ENCODE measurements at regions not wholly inside any gene's neighbourhood (a gene's known extent, or its start where the extent isn't known, plus 50 kb on each side); places are given as distances from the start of the nearest gene placed in this dataset.

GRCh38 chr9:18394847-18395351 lies 79.1 kb upstream of the ADAMTSL1 start:
- intact Hi-C loops (cut with micrococcal nuclease; ENCODE audit: unreplicated experiment) (no loop called here), in situ Hi-C loops (cut with HindIII; ENCODE audit: extremely low pct_ligation_motif_present, low pct_unique_long_range_greater_than_20kb) (no loop called here)
- POLR2A ChIA-PET, result no interaction called here
- no peak for ATAC-seq
- CTCF ChIA-PET (ENCODE audit: low intra/inter-chr PET ratio, low total read pairs), result no interaction called here
- Histone ChIP-seq H3K4me3 (replicated peaks in 1 of 3; ENCODE audit: insufficient read depth in 1 of 3, low read depth in 2 of 3, low read length in 3 of 3) (no peak overlapping the region), H2AFZ (ENCODE audit: low read length) (no peak overlapping the region), H3K4me1 (ENCODE audit: insufficient read depth, low read length) (no peaks in the 10 kb centered on the region), H3K4me2 (ENCODE audit: low read depth, low read length) (no peak overlapping the region), H3K9ac (ENCODE audit: insufficient read depth, low read depth, low read length) (no peak overlapping the region), H4K20me1 (ENCODE audit: insufficient read depth, low read length) (no peaks in the 10 kb centered on the region), H3K27ac (ENCODE audit: extremely low read length, insufficient read depth, low read length) (no peak overlapping the region), H3K9me3 (ENCODE audit: low read length) (no peaks in the 10 kb centered on the region), H3K27me3 (ENCODE audit: control insufficient read depth in 1 of 2, insufficient read depth in 2 of 2, low read length in 2 of 2) (no peaks in the 10 kb centered on the region), H3K36me3 (replicated peaks in 1 of 2; ENCODE audit: control insufficient read depth in 1 of 2, insufficient read depth in 2 of 2, low read length in 2 of 2) (no peaks in the 10 kb centered on the region), H3K79me2 (ENCODE audit: insufficient read depth, low read length) (no peaks in the 10 kb centered on the region)
- BruUV-seq (replicated peaks), result no TSS peak
- no peak for FAIRE-seq
- 4% methylated on average over 1 of the region's 1 CpG for WGBS (ENCODE audit: low lambda C conversion rate)
- no peak for DNase-seq (ENCODE audit: low spot score)
- TF ChIP-seq ZNF136 (CRISPR knock-in tag; IDR thresholded peaks at IDR 0.05; ENCODE audit: low read depth), result no peak
- no peak for TF ChIP-seq CHCHD3 (CRISPR knock-in tag; IDR thresholded peaks at IDR 0.05)
- no peak for TF ChIP-seq RFX3 (CRISPR knock-in tag; IDR thresholded peaks at IDR 0.05)
- no peak for TF ChIP-seq MLX (CRISPR knock-in tag; IDR thresholded peaks at IDR 0.05)
- TF ChIP-seq ZSCAN30 (CRISPR knock-in tag; IDR thresholded peaks at IDR 0.05), result no peak

- Histone ChIP-seq H3K4me1 (ENCODE audit: insufficient read depth, low read length) (no peaks in the 10 kb centered on the region), H3K4me3 (replicated peaks in 1 of 3; ENCODE audit: insufficient read depth in 1 of 3, low read depth in 2 of 3, low read length in 3 of 3) (no peak overlapping the region), H3K27me3 (ENCODE audit: control insufficient read depth in 1 of 2, insufficient read depth in 2 of 2, low read length in 2 of 2) (no peaks in the 10 kb centered on the region), H3K79me2 (ENCODE audit: insufficient read depth, low read length) (no peaks in the 10 kb centered on the region), H3K9me3 (ENCODE audit: low read length) (no peaks in the 10 kb centered on the region), H3K9ac (ENCODE audit: insufficient read depth, low read depth, low read length) (no peak overlapping the region), H4K20me1 (ENCODE audit: insufficient read depth, low read length) (no peaks in the 10 kb centered on the region), H2AFZ (ENCODE audit: low read length) (no peak overlapping the region), H3K4me2 (ENCODE audit: low read depth, low read length) (no peak overlapping the region), H3K27ac (ENCODE audit: extremely low read length, insufficient read depth, low read length) (no peak overlapping the region), H3K36me3 (replicated peaks in 1 of 2; ENCODE audit: control insufficient read depth in 1 of 2, insufficient read depth in 2 of 2, low read length in 2 of 2) (no peaks in the 10 kb centered on the region)
- DNase-seq (ENCODE audit: low spot score), result peak; percentile 1
- ATAC-seq, result no peak
- CTCF ChIA-PET (ENCODE audit: low intra/inter-chr PET ratio, low total read pairs), result no interaction called here
- in situ Hi-C loops (cut with HindIII; ENCODE audit: extremely low pct_ligation_motif_present, low pct_unique_long_range_greater_than_20kb), result no loop called here
- intact Hi-C loops (cut with micrococcal nuclease; ENCODE audit: unreplicated experiment), result no loop called here
- no peak for FAIRE-seq
- BruUV-seq (replicated peaks), result no TSS peak
- POLR2A ChIA-PET, result no interaction called here
- TF ChIP-seq ZNF780A (CRISPR knock-in tag; IDR thresholded peaks at IDR 0.05) (no peak), RAD51 (IDR thresholded peaks at IDR 0.05; ENCODE audit: borderline replicate concordance) (no peak), RNF2 (conservative IDR thresholded peaks at IDR 0.05; ENCODE audit: low read depth) (no peak), ZNF609 (CRISPR knock-in tag; IDR thresholded peaks at IDR 0.05; ENCODE audit: borderline replicate concordance) (no peak), ZNF816 (CRISPR knock-in tag; IDR thresholded peaks at IDR 0.05; ENCODE audit: borderline replicate concordance) (no peak), ZFP36L2 (CRISPR knock-in tag; IDR thresholded peaks at IDR 0.05) (no peak), TCF12 (IDR thresholded peaks at IDR 0.05) (no peak), TCF12 (CRISPR knock-in tag; IDR thresholded peaks at IDR 0.05) (no peak), ARNT2 (CRISPR knock-in tag; IDR thresholded peaks at IDR 0.05; ENCODE audit: low read depth) (no peak), NONO (IDR thresholded peaks at IDR 0.05) (no peak), NONO (CRISPR knock-in tag; conservative IDR thresholded peaks at IDR 0.05) (no peak)
Observed at GRCh38 chr9:18396102-18396728, 77.7 kb upstream of the ADAMTSL1 start.

Data from HepG2 (cell line).